8988T (cell line): ENCODE measurements at regions not wholly inside any gene's neighbourhood (a gene's known extent, or its start where the extent isn't known, plus 50 kb on each side); places are given as distances from the start of the nearest gene placed in this dataset.

Experiments
- DNase-seq: peaks from one replicate; pipeline ENCODE4 v3.0.0; 2011

- no peak for DNase-seq
Measured at GRCh38 chr7:54701982-54702381, 57.0 kb downstream of the SEC61G start.

GRCh38 chr7:54699715-54700114 is 59.3 kb downstream of the SEC61G start:
- no peak for DNase-seq

- DNase-seq, result no peak
Measured at GRCh38 chr7:54697659-54698186, 61.3 kb downstream of the SEC61G start.

- no peak for DNase-seq
Measured at GRCh38 chr7:54690892-54691291, 68.1 kb downstream of the SEC61G start.

GRCh38 chr7:54690050-54690443 is 69.0 kb downstream of the SEC61G start:
- no peak for DNase-seq

- DNase-seq, result no peak
Measured at GRCh38 chr7:54689394-54690049, 69.5 kb downstream of the SEC61G start.

GRCh38 chr7:54687462-54688212 is 71.4 kb downstream of the SEC61G start:
- DNase-seq, result no peak

GRCh38 chr7:54680377-54681005 is 78.5 kb downstream of the SEC61G start:
- DNase-seq, result no peak

- DNase-seq, result no peak
Measured at GRCh38 chr7:54679490-54679817, 79.6 kb downstream of the SEC61G start.

GRCh38 chr7:54678763-54679489 is 80.1 kb downstream of the SEC61G start:
- no peak for DNase-seq

GRCh38 chr7:54674891-54675290 is 84.1 kb downstream of the SEC61G start:
- no peak for DNase-seq

GRCh38 chr7:54672519-54672918 is 86.5 kb downstream of the SEC61G start:
- DNase-seq, result no peak

GRCh38 chr7:54664235-54665228 is 94.5 kb downstream of the SEC61G start:
- peak; percentile 75 for DNase-seq

GRCh38 chr7:54663603-54664234 is 95.3 kb downstream of the SEC61G start:
- DNase-seq, result no peak

GRCh38 chr7:54663186-54663585 is 95.8 kb downstream of the SEC61G start:
- DNase-seq, result no peak

GRCh38 chr7:54662701-54663100 is 96.3 kb downstream of the SEC61G start:
- no peak for DNase-seq

GRCh38 chr7:54653905-54654304 is 105.1 kb downstream of the SEC61G start:
- no peak for DNase-seq

GRCh38 chr7:54643064-54643463 is 100.9 kb downstream of the VSTM2A start:
- DNase-seq, result no peak

GRCh38 chr7:54637712-54638396 is 95.7 kb downstream of the VSTM2A start:
- DNase-seq, result no peak

- no peak for DNase-seq
Measured at GRCh38 chr7:54632696-54633095, 90.5 kb downstream of the VSTM2A start.

- DNase-seq, result no peak
Measured at GRCh38 chr7:54629771-54630170, 87.6 kb downstream of the VSTM2A start.
